Gastroesophageal sphincter (tissue), 3 donors: ENCODE measurements at regions not wholly inside any gene's neighbourhood (a gene's known extent, or its start where the extent isn't known, plus 50 kb on each side); places are given as distances from the start of the nearest gene placed in this dataset.

Experiments used
- EP300 ChIP-seq: sonication (generic); formaldehyde crosslinking; IDR thresholded peaks from one replicate; pipeline ENCODE4 v1.6.1; 2017; ENCODE audit warnings: antibody characterized with exemption, mild to moderate bottlenecking
- POLR2A ChIP-seq, 2 donors: fragments of 450-650 bp; IDR thresholded peaks; one replicate each; pipeline ENCODE4 v1.6.1; 2017; ENCODE audit warnings: antibody characterized with exemption in 2 of 2, mild to moderate bottlenecking in 2 of 2, moderate library complexity in 1 of 2
- TF ChIP-seq, protein P1 (sequence below), 4 experiments: fragments of 200-600 bp in 2 of 4; fragments of 450-650 bp in 2 of 4; sonication (generic) in 1 of 4; IDR thresholded peaks; one replicate each; pipeline ENCODE4 v1.5.1; 2017 to 2019; ENCODE audit warnings: antibody characterized with exemption in 4 of 4, mild to moderate bottlenecking in 2 of 4, moderate library complexity in 2 of 4

DNA sequence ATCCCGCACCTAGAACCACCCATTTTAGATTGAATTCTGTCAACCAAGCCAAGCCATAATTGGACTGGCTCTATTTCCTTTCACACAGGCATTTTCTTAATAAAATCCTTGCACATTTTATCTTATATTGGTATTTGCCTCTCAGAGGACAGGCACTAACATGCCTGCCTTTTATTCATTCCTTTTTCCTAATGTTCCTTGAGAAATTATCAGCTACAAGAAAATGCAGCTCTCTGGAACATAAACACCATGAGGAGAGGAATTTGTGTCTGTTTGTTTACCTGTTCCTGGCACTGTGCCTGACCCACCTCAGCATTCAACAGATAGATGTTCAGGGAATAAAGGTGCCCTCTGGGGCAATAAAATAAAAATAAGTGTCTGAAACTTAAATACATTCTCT is 116.2 kb downstream of the PDHA2 start:
- TF ChIP-seq, protein P1, sequence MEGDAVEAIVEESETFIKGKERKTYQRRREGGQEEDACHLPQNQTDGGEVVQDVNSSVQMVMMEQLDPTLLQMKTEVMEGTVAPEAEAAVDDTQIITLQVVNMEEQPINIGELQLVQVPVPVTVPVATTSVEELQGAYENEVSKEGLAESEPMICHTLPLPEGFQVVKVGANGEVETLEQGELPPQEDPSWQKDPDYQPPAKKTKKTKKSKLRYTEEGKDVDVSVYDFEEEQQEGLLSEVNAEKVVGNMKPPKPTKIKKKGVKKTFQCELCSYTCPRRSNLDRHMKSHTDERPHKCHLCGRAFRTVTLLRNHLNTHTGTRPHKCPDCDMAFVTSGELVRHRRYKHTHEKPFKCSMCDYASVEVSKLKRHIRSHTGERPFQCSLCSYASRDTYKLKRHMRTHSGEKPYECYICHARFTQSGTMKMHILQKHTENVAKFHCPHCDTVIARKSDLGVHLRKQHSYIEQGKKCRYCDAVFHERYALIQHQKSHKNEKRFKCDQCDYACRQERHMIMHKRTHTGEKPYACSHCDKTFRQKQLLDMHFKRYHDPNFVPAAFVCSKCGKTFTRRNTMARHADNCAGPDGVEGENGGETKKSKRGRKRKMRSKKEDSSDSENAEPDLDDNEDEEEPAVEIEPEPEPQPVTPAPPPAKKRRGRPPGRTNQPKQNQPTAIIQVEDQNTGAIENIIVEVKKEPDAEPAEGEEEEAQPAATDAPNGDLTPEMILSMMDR (IDR thresholded peaks at IDR 0.05), result no peak
- no peak for TF ChIP-seq POLR2A (IDR thresholded peaks at IDR 0.05)
- TF ChIP-seq EP300, result no peak
